NCI-H2107 treated with DMSO at 0.1 percent for 48 hours (cell line): ENCODE measurements at regions not wholly inside any gene's neighbourhood (a gene's known extent, or its start where the extent isn't known, plus 50 kb on each side); places are given as distances from the start of the nearest gene placed in this dataset.

Experiments used
- DNase-seq: peaks from one replicate; lab custom pipeline; 2025; ENCODE audit not compliant: unreplicated experiment; lab: John Stamatoyannopoulos, UW

GRCh38 chr13:82850644-82851043, 1031.6 kb downstream of the SLITRK1 start:
- DNase-seq = no peak

- no peak for DNase-seq
These were observed 1033.5 kb downstream of the SLITRK1 start for GRCh38 chr13:82848766-82849165.

GRCh38 chr13:82847595-82847994, 1034.7 kb downstream of the SLITRK1 start:
- no peak for DNase-seq

GRCh38 chr13:82833923-82834322, 1048.4 kb downstream of the SLITRK1 start:
- no peak for DNase-seq

- no peak for DNase-seq
These were observed 1053.2 kb downstream of the SLITRK1 start for GRCh38 chr13:82829040-82829439.

- DNase-seq = no peak
These were observed 1054.5 kb downstream of the SLITRK1 start for GRCh38 chr13:82827724-82828123.

GRCh38 chr13:82822935-82823334, 1059.3 kb downstream of the SLITRK1 start:
- no peak for DNase-seq

GRCh38 chr13:82817133-82817532, 1065.1 kb downstream of the SLITRK1 start:
- DNase-seq = no peak

- no peak for DNase-seq
These were observed 1066.5 kb downstream of the SLITRK1 start for GRCh38 chr13:82815791-82816190.

GRCh38 chr13:82803341-82803740, 1078.9 kb downstream of the SLITRK1 start:
- DNase-seq = no peak

GRCh38 chr13:82802528-82802927, 1079.7 kb downstream of the SLITRK1 start:
- no peak for DNase-seq

- DNase-seq = no peak
These were observed 1081.9 kb downstream of the SLITRK1 start for GRCh38 chr13:82800391-82800790.

GRCh38 chr13:82797876-82798275, 1084.4 kb downstream of the SLITRK1 start:
- DNase-seq = no peak

GRCh38 chr13:82791035-82791434, 1091.2 kb downstream of the SLITRK1 start:
- no peak for DNase-seq

- no peak for DNase-seq
These were observed 1109.5 kb downstream of the SLITRK1 start for GRCh38 chr13:82772816-82773215.

GRCh38 chr13:82766732-82767321, 1115.4 kb downstream of the SLITRK1 start:
- DNase-seq = no peak

- DNase-seq = no peak
These were observed 1124.2 kb downstream of the SLITRK1 start for GRCh38 chr13:82758044-82758443.

GRCh38 chr13:82751206-82751605, 1131.1 kb downstream of the SLITRK1 start:
- no peak for DNase-seq

- no peak for DNase-seq
These were observed 1132.7 kb downstream of the SLITRK1 start for GRCh38 chr13:82749551-82749950.

- no peak for DNase-seq
These were observed 1134.3 kb downstream of the SLITRK1 start for GRCh38 chr13:82747958-82748357.

GRCh38 chr13:82747291-82747690, 1135.0 kb downstream of the SLITRK1 start:
- no peak for DNase-seq

- DNase-seq = no peak
These were observed 1141.8 kb downstream of the SLITRK1 start for GRCh38 chr13:82740442-82740841.

GRCh38 chr13:82739881-82740280, 1142.4 kb downstream of the SLITRK1 start:
- DNase-seq = no peak
